ENCODE measurements at regions not wholly inside any gene's neighbourhood (a gene's known extent, or its start where the extent isn't known, plus 50 kb on each side); places are given as distances from the start of the nearest gene placed in this dataset.

- TF ChIP-seq RAD21 (IDR thresholded peaks at IDR 0.05; ENCODE audit: low read depth) (no peak), MAX (IDR thresholded peaks at IDR 0.05) (no peak), EP300 (IDR thresholded peaks at IDR 0.05; ENCODE audit: borderline replicate concordance) (no peak), EGR1 (IDR thresholded peaks at IDR 0.05) (no peak), REST (IDR thresholded peaks at IDR 0.05; ENCODE audit: low read depth) (no peak), YY1 (IDR thresholded peaks at IDR 0.05; ENCODE audit: low read depth) (no peak), TEAD4 (IDR thresholded peaks at IDR 0.05) (no peak), FOXM1 (IDR thresholded peaks at IDR 0.05; ENCODE audit: borderline replicate concordance, low read depth) (no peak), CEBPB (IDR thresholded peaks at IDR 0.05) (no peak), TCF12 (IDR thresholded peaks at IDR 0.05; ENCODE audit: low read depth) (no peak), ZBTB7A (IDR thresholded peaks at IDR 0.05; ENCODE audit: low read depth) (no peak), TAF1 (IDR thresholded peaks at IDR 0.05; ENCODE audit: low read depth) (no peak), USF1 (IDR thresholded peaks at IDR 0.05) (no peak), CREB1 (IDR thresholded peaks at IDR 0.05; ENCODE audit: low read depth) (no peak)
Measured at GRCh38 chr4:117704721-117705120, 329.6 kb upstream of the NDST3 start.
